ENCODE measurements at regions not wholly inside any gene's neighbourhood (a gene's known extent, or its start where the extent isn't known, plus 50 kb on each side); places are given as distances from the start of the nearest gene placed in this dataset.
A peak's percentile ranks its signal among the peaks of the same experiment; 100 is the strongest.

DNA sequence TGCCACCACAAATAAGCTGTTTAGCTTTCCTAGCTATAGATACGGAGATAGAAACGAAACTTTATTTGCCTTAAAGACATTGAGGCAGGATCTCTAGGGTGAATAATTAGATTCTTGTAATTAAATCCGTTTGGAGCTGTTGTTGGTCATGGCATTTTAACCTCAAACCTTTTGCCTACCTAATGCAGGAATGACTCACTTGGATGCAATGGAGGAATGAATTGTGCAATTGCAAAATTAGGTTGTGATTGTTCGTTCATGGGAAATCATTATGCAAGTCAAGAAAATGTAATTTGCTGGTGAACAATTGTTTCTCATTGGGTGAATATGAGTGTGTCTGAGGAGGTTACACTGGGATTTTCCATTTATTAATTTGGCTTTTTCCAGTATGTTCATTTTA lies 703.5 kb downstream of the GATA3 start:
- intact Hi-C loops (cut with DNase I) = no loop called here
- no peak overlapping the region for H3K9ac ChIP-seq (ENCODE audit: low read length in 3 of 3)
- FAIRE-seq = no peak
- DNase-seq = peak in 2 of 5 donors; percentile 61 to 73
- H3K4me3 ChIP-seq (ENCODE audit: low read length in 3 of 3) = no peak overlapping the region
- no peak overlapping the region for H3K27ac ChIP-seq (ENCODE audit: low read depth in 2 of 2, low read length in 2 of 2)
- H3K9me3 ChIP-seq (ENCODE audit: control insufficient read depth in 2 of 3, insufficient read depth in 1 of 3, low read length in 3 of 3) = no peaks in the 10 kb centered on the region
- TF ChIP-seq, protein P1, sequence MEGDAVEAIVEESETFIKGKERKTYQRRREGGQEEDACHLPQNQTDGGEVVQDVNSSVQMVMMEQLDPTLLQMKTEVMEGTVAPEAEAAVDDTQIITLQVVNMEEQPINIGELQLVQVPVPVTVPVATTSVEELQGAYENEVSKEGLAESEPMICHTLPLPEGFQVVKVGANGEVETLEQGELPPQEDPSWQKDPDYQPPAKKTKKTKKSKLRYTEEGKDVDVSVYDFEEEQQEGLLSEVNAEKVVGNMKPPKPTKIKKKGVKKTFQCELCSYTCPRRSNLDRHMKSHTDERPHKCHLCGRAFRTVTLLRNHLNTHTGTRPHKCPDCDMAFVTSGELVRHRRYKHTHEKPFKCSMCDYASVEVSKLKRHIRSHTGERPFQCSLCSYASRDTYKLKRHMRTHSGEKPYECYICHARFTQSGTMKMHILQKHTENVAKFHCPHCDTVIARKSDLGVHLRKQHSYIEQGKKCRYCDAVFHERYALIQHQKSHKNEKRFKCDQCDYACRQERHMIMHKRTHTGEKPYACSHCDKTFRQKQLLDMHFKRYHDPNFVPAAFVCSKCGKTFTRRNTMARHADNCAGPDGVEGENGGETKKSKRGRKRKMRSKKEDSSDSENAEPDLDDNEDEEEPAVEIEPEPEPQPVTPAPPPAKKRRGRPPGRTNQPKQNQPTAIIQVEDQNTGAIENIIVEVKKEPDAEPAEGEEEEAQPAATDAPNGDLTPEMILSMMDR (IDR thresholded peaks at IDR 0.05; ENCODE audit: borderline replicate concordance, extremely low read depth, insufficient read depth) = no peak
- no peaks in the 10 kb centered on the region for H3K27me3 ChIP-seq (ENCODE audit: control insufficient read depth, insufficient read depth, low read length)
- H3K4me1 ChIP-seq (ENCODE audit: control insufficient read depth in 2 of 3, insufficient read depth in 2 of 3, low read depth in 1 of 3, low read length in 3 of 3) = no peaks in the 10 kb centered on the region
- H3K36me3 ChIP-seq (ENCODE audit: control insufficient read depth in 2 of 3, insufficient read depth in 3 of 3, low read length in 3 of 3) = no peaks in the 10 kb centered on the region

DNA sequence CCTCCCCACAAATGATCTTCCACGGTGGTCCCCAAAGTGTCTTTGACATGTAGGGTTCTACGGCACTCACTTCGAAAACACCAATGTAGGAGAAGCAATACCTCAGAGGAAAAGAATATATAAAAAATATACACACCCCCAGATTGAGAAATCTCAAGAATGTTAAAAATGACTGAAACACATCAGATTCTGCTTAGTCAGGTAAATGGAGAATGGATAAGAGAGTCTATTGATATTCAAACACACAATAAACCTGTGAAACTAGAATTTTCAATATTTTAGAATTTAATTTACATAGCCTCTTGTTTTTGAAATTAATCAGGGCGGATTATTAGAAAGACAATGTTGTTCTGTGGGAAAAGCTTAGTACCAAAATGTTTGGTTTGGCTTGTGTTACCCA lies 712.4 kb downstream of the GATA3 start:
- H3K4me1 ChIP-seq (ENCODE audit: control insufficient read depth in 2 of 3, insufficient read depth in 2 of 3, low read depth in 1 of 3, low read length in 3 of 3) = no peaks in the 10 kb centered on the region
- intact Hi-C loops (cut with DNase I) = no loop called here
- H3K27me3 ChIP-seq (ENCODE audit: control insufficient read depth, insufficient read depth, low read length) = no peaks in the 10 kb centered on the region
- no peak overlapping the region for H3K27ac ChIP-seq (ENCODE audit: low read depth in 2 of 2, low read length in 2 of 2)
- no peak overlapping the region for H3K4me3 ChIP-seq (ENCODE audit: low read length in 3 of 3)
- TF ChIP-seq, protein P1 (IDR thresholded peaks at IDR 0.05; ENCODE audit: borderline replicate concordance, extremely low read depth, insufficient read depth) = no peak
- H3K36me3 ChIP-seq (ENCODE audit: control insufficient read depth in 2 of 3, insufficient read depth in 3 of 3, low read length in 3 of 3) = no peaks in the 10 kb centered on the region
- DNase-seq (no peak), FAIRE-seq (no peak)
- H3K9ac ChIP-seq (ENCODE audit: low read length in 3 of 3) = no peak overlapping the region
- H3K9me3 ChIP-seq (ENCODE audit: control insufficient read depth in 2 of 3, insufficient read depth in 1 of 3, low read length in 3 of 3) = no peaks in the 10 kb centered on the region

DNA sequence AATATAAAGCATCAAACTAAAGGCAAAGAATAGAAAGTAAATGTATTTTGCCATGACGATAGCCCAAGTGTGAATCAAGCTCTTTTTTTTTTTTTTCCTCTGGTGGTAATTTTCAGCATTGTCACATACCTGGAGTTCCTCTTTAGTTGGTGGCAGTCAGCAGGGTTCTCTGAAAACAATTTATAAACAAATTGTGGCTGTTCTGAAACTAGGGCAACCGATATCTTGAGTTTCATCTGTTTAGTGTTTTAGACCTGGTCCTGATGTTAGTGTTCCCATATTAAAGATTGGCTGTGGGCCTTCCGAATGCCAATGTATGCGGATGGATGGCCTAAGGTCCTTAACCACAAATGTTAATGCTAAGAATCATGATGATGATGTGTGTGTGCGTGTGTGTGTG lies 713.1 kb downstream of the GATA3 start:
- no peak for FAIRE-seq
- intact Hi-C loops (cut with DNase I) = no loop called here
- no peak overlapping the region for H3K27ac ChIP-seq (ENCODE audit: low read depth in 2 of 2, low read length in 2 of 2)
- H3K9ac ChIP-seq (ENCODE audit: low read length in 3 of 3) = no peak overlapping the region
- TF ChIP-seq, protein P1 (IDR thresholded peaks at IDR 0.05; ENCODE audit: borderline replicate concordance, extremely low read depth, insufficient read depth) = no peak
- H3K36me3 ChIP-seq (ENCODE audit: control insufficient read depth in 2 of 3, insufficient read depth in 3 of 3, low read length in 3 of 3) = no peaks in the 10 kb centered on the region
- no peak for DNase-seq
- H3K27me3 ChIP-seq (ENCODE audit: control insufficient read depth, insufficient read depth, low read length) = no peaks in the 10 kb centered on the region
- H3K4me3 ChIP-seq (ENCODE audit: low read length in 3 of 3) = no peak overlapping the region
- H3K9me3 ChIP-seq (ENCODE audit: control insufficient read depth in 2 of 3, insufficient read depth in 1 of 3, low read length in 3 of 3) = no peaks in the 10 kb centered on the region
- H3K4me1 ChIP-seq (ENCODE audit: control insufficient read depth in 2 of 3, insufficient read depth in 2 of 3, low read depth in 1 of 3, low read length in 3 of 3) = no peaks in the 10 kb centered on the region

DNA sequence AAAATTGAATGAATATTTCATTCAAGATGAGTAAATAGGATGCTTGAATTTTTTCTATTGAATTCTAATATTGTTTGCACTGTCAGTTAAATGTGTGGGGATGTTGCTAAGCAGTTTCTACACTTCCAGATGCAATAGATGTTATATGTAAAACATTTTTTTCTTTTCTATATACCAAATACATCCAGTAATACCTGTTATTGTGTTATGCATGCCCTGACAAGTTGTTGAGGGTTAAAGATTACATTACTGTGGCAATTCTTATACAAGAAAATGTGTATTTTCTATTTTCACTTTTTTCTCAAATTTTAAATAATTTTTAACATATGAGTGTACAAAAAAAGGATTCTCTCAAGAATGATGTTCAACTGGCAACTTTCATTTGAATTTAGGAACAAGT lies 713.9 kb downstream of the GATA3 start:
- Histone ChIP-seq H3K4me3 (ENCODE audit: low read length in 3 of 3) (no peak overlapping the region), H3K27me3 (ENCODE audit: control insufficient read depth, insufficient read depth, low read length) (no peaks in the 10 kb centered on the region), H3K9me3 (ENCODE audit: control insufficient read depth in 2 of 3, insufficient read depth in 1 of 3, low read length in 3 of 3) (no peaks in the 10 kb centered on the region), H3K9ac (ENCODE audit: low read length in 3 of 3) (no peak overlapping the region), H3K4me1 (ENCODE audit: control insufficient read depth in 2 of 3, insufficient read depth in 2 of 3, low read depth in 1 of 3, low read length in 3 of 3) (no peaks in the 10 kb centered on the region), H3K27ac (ENCODE audit: low read depth in 2 of 2, low read length in 2 of 2) (no peak overlapping the region), H3K36me3 (ENCODE audit: control insufficient read depth in 2 of 3, insufficient read depth in 3 of 3, low read length in 3 of 3) (no peaks in the 10 kb centered on the region)
- intact Hi-C loops (cut with DNase I) = no loop called here
- DNase-seq (no peak), FAIRE-seq (no peak)
- TF ChIP-seq, protein P1 (IDR thresholded peaks at IDR 0.05; ENCODE audit: borderline replicate concordance, extremely low read depth, insufficient read depth) = no peak

Measured in kidney (tissue), 13 donors.